ENCODE measurements at regions not wholly inside any gene's neighbourhood (a gene's known extent, or its start where the extent isn't known, plus 50 kb on each side); places are given as distances from the start of the nearest gene placed in this dataset.
"Not testable (repeated sequence)": the region's sequence is repeated elsewhere in the genome, so short reads cannot be mapped to it uniquely, and the experiment has no call there.

DNA sequence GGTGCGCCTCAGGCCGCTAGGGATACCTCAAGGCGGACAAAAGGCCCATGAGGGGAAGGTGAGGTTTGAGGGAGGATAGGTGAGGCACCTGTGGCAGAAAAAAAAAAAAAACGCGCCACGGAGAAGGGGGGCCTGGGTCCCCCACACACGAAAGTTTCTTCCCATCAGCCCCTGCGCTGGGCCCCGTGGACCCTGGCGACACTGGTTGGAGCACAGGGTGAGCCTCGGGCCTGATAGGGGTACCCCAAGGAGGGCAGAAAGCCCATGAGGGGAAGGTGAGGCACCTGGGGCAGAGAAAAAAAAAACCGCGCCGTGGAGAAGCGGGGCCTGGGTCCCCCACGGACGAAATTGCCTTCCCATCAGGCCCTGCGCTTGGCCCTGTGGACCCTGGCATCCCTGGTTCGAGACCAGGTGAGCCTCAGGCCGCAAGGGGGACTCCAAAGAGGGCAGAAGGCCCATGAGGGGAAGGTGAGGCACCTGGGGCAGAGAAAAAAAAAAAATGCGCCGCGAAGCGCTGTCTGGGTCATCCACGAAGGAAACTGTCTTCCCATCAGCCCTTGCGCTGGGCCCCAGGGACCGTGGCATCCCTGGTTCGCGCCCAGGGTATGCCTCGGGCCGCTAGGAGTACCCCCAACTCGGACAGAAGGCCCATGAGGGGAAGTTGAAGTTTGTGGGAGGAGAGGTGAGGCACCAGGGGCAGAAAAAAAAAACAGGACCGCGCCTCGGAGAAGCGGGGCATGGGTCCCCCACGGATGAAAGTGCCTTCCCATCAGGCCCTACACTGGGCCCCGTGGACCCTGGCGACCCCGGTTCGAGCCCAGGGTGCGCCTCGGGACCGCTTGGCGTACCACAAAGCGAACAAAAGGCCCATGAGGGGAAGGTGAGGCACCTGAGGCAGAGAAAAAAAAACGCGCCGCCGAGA lies 226.2 kb downstream of the CCDC74A start:
- no peak for DNase-seq

GRCh38 chr2:131754929-131755720 lies 227.4 kb downstream of the CCDC74A start:
- DNase-seq, result no peak

- no peak for DNase-seq
Measured at GRCh38 chr2:131756141-131756907, 228.6 kb downstream of the CCDC74A start.

DNA sequence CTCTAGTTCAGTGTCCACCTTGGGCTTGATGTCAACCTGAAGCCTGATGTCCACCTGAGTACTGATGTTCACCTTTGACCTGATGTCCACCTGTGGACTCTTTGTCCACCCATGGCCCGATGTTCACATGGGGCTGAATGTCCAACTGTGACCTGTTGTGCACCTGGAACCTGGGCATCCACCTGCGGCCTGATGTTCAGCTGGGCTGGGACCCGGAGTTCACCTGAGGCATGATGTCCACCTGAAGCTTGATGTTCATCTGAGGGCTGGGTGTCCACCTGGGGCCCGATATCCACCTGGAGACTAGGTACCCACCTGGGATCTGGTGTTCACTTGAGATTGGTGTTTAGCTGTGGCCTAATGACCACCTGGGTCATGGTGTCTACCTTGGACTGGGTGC lies 231.3 kb downstream of the CCDC74A start:
- DNase-seq, result not testable (repeated sequence)

DNA sequence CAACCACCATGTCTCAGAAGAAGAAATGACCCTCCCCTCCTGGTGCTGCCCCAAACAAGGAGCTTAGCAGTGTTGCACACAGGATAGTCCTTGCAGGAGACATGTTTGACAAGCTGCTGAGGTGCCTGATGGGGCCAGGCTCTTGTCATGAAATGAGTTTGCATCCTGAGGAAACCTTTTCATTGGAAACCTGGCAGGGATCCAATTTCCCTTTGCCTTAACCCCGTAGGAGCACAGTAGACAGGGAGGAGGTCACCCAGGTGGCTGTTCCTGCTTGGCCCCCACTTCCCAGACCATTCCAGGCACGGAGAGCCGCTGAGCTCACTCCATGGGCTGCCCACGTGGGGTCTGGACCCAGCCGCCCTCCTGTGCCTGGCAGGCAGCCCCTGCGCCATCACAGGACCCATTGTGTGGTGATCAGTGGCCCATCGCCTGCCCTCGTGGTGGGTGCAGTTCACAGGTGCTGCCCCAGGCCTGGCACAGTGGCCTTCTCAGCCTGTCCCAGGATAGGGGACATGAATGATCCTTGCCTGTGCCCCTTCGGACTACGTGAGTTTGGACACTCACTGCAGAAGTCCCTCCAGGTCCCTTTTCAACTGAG lies 247.4 kb downstream of the CCDC74A start:
- DNase-seq, result not testable (repeated sequence)

GRCh38 chr2:131775903-131776506 lies 248.3 kb downstream of the CCDC74A start:
- DNase-seq, result not testable (repeated sequence)

DNA sequence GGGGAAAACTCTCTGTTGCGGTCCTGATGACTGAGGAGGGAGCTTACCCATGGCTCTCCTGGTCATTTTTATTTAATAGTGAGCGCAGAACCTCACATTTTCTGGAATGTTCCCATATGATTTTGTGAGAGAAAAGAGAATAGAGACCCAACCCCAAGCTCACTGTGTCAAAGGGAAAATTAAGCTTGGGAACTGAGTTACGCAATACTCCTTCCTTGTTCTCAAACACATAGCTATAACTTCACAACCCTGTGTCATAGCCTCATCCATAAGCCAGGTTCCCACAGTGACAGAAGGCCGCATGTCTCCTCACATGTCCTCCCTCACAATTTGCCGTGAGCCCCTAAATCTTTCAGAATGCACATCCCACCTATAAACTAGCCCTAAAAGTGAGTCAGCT lies 252.8 kb downstream of the CCDC74A start:
- not testable (repeated sequence) for DNase-seq

- no peak for DNase-seq
Measured at GRCh38 chr2:131801210-131801744, 273.6 kb downstream of the CCDC74A start.

GRCh38 chr2:131801745-131802350 lies 274.2 kb downstream of the CCDC74A start:
- DNase-seq, result peak; percentile 14

DNA sequence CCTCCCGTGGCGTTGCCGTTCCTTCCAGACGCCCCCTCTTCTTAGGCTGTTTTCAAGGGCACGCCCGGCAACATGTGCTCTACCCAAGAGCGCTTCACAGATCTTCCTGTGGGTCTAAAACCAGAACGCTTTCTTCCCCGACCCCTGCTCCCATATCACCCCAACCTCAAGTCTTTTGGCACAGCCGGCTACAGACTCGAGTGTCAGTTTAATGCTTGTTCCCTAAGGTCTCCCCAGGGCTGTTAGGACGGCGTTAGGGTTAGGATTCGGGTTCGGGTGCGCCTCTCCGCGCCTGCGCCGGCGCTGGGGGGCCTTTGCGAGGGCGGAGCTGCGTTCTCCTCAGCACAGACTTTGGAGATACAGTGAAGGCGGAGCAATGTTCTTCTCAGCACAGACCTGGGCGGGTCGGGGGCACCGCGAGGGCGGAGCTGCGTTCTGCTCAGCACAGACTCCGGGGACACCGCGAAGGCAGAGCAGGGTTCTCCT lies 274.7 kb downstream of the CCDC74A start:
- not testable (repeated sequence) for DNase-seq

DNA sequence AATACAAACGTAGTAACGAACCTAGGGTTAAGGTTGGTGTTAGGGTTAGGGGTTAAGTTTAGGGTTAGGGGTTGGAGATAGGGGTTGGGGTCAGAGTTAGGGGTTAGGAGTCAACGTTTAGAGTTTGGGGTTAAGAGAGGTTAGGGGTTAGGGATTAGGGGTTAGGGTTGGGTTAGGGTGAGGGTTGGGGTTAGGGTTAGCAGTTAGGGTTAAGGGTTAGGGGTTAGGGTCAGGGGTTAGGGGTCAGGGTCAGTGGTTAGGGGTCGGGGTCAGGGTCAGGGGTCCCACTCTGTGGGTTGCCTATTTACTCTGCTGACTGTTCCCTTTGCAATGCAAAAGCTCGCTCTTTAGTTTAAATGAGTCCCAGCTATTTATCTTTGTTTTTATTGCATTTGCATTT lies 275.5 kb downstream of the CCDC74A start:
- not testable (repeated sequence) for DNase-seq

GRCh38 chr2:131812605-131813004 lies 284.9 kb downstream of the CCDC74A start:
- DNase-seq, result not testable (repeated sequence)

DNA sequence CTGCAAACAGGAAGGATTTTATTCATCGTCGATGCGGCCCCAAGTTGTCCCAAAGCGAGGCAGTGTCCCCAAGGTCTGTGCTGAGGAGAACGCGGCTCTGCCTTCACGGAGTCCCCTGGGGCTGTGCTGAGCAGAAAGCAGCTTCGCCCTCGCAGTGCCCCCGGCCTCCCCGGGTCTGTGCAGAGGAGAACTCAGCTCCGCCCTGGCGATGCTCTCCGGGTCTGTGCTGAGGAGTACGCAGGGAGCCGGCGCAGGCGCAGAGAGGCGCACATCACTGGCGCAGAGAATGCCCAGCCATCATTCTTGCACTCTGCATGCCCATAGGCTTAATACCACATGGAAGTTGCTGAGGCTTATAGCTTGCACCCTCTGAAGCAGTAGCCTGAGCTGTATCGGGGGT lies 285.7 kb downstream of the CCDC74A start:
- DNase-seq, result not testable (repeated sequence)

GRCh38 chr2:131818267-131818973 lies 290.7 kb downstream of the CCDC74A start:
- DNase-seq, result not testable (repeated sequence)

GRCh38 chr2:131822237-131822721 lies 294.6 kb downstream of the CCDC74A start:
- not testable (repeated sequence) for DNase-seq

DNA sequence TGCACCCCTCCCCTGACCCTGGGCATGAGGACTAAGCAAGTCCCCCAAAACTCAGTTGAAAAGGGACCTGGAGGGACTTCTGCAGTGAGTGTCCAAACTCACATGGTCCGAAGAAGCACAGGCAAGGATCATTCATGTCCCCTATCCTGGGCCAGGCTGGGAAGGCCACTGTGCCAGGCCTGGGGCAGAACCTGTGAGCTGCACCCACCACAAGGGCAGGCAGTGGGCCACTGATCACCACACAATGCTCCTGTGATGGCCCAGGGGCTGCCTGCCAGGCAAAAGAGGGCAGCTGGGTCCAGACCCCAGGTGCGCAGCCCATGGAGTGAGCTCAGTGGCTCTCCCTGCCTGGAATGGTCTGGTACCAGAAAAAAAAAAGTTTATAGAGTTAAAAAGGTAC lies 295.4 kb downstream of the CCDC74A start:
- DNase-seq, result not testable (repeated sequence)

DNA sequence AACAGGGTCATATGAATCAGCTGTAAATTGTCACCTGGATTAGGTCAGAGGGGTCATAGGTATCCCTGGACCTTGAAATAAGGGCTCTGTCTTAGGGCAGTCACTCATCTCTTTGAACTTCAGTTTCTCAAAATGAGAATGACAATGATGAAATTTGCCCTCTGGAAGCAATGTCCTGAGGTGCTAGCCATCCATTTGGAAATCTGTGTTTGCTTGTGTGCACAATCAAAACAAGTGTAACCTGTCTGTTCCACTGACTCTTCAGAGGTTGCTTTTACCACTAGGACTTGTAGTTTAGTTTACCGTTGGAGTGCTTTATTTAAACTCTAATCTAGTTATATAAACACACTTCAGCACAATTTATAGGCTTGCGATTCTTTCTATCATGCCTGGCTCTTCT lies 297.3 kb downstream of the CCDC74A start:
- not testable (repeated sequence) for DNase-seq

DNA sequence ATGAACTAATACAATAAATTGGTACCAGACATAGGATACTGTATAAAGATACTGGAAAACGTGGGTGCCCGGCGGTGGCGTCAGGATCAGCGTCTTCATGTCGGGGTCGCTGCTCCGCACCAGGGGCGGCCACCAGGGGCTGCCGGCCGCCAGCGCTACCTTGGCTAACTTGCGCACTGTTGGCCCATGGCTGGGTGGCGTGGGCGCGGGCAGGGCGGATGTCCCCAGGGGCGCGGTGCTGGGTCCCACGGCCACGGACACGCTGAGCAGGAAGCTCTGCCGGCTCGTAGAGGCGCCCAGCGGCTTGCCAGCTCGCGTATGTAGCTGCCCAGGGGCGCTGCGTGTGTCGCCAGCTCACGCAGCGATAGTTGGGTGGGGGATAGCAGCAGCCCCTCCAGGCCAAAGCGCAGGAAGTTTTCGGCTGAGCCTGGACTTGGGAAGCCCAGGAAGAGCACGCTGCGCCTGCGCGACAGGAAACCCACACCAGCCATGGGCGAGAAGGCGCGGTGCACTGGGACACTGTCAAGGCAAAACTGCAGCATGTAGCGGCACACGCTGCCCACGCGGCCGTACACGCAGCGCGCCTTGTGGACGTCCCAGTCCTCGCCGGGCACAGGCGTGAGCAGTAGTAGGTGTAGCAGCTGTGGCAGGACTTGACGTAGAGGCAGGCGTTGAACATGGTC lies 299.9 kb downstream of the CCDC74A start:
- DNase-seq, result no peak

GRCh38 chr2:131828164-131828561 lies 300.5 kb downstream of the CCDC74A start:
- DNase-seq, result no peak
